UCSD-AML1 (cell line): ENCODE measurements at regions not wholly inside any gene's neighbourhood (a gene's known extent, or its start where the extent isn't known, plus 50 kb on each side); places are given as distances from the start of the nearest gene placed in this dataset.

Experiments
- DNase-seq: peaks from one replicate; lab custom pipeline; 2025; ENCODE audit not compliant: unreplicated experiment; lab: John Stamatoyannopoulos, UW

DNA sequence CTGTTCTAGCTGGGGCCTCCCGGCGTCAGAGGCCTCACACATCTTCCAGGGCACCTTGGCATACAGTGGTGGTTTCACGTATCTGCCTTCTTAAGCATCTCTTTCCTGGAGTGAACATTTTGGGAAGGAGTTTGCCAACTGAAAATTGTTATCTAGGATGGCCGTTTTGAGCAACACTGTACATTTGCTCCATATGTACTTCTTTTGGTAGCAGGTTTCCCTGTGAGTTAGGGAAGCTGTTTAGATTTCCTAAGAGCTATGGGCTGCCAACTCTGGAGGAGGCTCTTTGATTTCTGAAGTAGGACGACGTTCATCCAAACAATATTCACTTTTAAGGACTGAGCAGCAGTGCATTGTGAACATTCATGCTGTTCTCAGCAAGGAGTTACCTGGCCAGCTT is 665.9 kb downstream of the SQOR start:
- DNase-seq: no peak

DNA sequence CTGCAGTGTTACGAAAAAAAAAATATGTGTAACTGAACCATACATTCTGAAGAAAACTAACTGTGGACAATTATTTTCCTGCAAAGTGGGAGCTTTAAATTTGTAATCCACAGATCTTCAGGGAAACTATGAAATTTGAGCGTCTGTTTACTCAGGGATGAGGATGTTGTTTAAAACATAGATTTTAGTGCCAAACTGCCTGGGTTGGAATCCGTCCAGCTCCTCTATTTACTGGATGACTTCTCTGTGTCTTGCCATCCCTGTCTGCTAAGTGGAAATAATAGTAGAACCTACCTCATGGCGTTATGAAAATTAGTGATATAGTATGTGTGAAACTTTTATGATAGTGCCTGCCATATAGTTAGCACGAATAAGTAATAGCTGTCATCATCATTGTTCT is 666.5 kb downstream of the SQOR start:
- DNase-seq: no peak

GRCh38 chr15:46301826-46302225 is 667.0 kb downstream of the SQOR start:
- DNase-seq: no peak

GRCh38 chr15:46304321-46304720 is 669.5 kb downstream of the SQOR start:
- DNase-seq: no peak

- DNase-seq: no peak
Measured at GRCh38 chr15:46307746-46308145, 672.9 kb downstream of the SQOR start.

- DNase-seq: no peak
Measured at GRCh38 chr15:46309914-46310313, 675.1 kb downstream of the SQOR start.

- DNase-seq: peak; percentile 51
Measured at GRCh38 chr15:46312133-46312740, 677.4 kb downstream of the SQOR start.

- no peak for DNase-seq
Measured at GRCh38 chr15:46315434-46315833, 680.6 kb downstream of the SQOR start.

GRCh38 chr15:46316024-46316423 is 681.2 kb downstream of the SQOR start:
- no peak for DNase-seq

GRCh38 chr15:46317029-46317428 is 682.2 kb downstream of the SQOR start:
- DNase-seq: no peak

GRCh38 chr15:46322753-46323152 is 687.9 kb downstream of the SQOR start:
- no peak for DNase-seq

DNA sequence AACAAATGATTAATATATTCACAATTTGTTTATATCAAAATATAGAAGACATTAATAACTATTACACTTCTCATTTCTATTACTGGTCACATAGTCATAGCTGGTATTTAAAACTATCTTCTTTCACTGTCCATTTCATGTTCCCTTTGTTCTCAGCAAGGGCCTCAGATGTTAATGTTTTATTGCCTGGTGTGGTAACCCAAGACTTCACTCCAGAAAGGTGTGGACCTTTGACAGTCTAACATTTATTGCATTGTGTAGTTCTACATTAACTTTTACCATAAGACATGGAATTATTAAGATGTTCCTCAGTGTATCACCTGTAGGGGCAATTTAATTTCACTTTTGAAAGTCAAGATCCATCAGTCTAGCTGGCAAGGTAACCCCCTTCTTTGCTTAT is 691.3 kb downstream of the SQOR start:
- no peak for DNase-seq

DNA sequence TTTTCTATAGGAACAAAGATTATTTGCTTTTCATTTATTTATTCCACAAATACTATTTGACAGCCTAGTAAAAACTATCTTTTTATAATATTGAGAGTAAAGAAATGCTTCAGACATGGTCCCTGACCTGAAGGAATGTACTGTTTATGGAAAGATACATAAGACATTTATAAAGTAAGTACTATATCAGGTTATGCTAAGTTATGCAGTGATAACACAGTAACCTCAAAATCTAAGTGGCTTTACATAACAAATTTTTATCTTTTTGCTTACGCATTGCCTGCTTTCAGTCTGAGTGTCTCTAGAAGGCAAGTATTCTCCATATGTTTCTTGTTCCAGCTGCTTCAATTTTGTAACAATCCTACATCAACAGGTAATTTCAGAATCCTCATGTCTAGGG is 694.0 kb downstream of the SQOR start:
- no peak for DNase-seq

DNA sequence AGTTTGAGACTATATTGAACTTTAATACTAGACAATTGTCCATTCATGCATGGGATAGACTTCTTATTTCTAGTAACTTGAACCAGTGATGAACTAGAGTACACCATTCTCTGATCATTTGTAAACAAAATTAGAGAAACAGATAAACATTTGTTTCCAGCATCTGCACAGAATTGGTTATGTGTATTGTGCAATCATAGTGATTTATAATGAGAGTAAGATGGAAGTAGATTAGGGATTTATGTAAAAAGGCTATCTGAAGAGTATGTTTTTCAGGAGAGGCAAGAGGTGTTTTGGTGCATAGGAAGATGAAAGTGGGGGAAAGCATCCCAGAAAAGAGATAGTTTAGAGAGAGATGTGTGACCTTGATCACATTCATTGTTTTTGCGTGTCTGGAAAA is 695.0 kb downstream of the SQOR start:
- DNase-seq: no peak

DNA sequence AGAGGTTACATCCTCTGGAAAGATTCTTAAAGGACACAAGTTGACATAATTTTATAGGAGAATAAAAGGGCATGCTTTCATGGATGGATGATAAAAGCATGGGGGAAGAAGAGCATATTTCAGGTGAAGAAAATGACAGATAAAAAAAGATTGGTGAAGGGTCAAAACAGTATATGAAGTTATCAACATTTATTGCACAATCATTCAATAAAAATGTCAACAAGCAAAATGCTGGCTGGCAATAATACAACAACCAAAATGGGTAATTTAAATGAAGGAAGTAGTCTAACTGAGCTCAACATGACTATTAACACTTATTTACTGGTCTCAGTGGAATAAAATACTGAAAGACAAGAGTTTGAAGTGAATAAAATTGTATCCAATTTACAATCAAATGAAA is 696.7 kb downstream of the SQOR start:
- DNase-seq: no peak

DNA sequence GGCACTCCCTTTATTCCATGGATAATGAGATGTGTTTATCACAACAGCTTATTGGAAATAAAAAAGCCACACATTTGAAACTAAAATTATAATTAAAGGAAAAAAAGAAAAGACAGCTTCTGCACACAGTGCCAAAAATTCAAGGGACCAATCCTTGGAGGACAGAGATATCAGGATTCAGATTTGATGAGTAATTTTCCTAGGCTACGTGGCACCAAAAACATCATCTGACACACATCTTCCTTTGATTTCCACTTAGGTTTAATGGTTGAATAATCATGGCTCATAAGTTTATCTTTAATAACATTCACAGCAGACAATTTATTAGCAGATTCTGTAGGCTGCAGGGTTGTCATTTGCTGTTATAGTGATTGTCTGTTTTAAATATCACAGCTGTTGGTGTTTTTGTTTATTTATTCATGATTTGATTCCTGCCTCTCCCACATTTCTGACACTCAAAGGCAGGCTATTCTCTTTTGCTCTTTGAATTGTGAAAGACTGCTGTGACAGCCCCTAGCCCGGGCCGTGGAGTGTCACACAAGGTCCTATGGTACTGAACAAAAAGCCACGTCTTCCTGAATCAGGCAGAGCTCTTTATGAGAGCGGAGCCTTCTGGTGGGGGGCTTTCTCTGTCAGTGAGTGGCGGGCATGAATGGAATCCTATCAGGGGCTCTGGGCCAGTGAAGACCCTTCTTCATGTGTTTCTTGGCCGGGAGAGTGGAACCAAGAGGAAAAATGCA is 708.5 kb downstream of the SQOR start:
- DNase-seq: no peak

DNA sequence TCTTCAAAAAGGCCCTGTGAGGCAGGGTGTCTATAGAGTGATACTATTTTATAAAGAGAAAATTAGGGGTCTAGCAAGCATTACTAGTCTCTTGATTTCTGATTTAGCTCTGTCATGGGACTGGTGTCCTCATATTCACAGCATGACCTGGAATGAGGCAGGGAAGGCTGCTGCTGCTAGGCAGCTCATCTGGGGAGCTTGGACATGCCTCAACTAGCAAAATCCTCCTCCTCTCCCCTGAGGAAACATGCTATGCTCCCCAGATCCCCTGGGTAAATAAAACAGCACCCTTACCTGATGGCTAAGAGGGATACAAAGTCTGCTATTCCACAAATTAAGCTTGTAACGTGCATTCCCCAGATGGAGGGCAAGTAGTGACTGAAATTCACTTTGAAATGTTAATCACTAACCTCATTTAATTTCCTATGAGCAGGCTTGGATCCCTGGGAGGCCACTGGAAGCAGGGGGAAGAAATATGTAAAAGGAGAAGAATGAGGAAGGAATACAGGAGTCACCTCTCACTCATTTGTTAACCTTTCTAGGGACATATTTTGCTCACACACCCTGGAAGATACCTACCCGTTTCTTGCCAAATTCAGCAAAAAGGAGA is 709.4 kb downstream of the SQOR start:
- DNase-seq: no peak

DNA sequence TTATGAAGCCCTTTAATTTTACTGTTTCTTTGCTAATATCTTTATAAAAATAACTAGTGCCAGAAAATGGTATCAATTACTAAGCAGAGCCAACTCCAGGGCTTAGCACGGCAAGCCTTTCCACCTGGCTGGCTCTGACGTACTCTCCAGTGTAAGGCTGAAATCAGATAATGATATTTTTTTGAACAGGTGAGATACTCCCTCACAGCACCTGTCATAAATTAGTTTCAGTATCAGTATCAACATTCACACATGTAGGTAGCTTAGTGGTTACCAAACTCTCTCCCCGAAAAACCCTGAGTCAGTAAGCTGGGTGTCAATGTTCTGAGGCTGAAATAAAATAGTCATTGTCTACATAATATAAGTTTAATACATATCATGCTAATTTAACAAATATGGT is 710.1 kb downstream of the SQOR start:
- no peak for DNase-seq

- DNase-seq: no peak
Measured at GRCh38 chr15:46354443-46354842, 719.6 kb downstream of the SQOR start.

- no peak for DNase-seq
Measured at GRCh38 chr15:46365572-46365971, 730.7 kb downstream of the SQOR start.

GRCh38 chr15:46366360-46367007 is 731.7 kb downstream of the SQOR start:
- DNase-seq: no peak

DNA sequence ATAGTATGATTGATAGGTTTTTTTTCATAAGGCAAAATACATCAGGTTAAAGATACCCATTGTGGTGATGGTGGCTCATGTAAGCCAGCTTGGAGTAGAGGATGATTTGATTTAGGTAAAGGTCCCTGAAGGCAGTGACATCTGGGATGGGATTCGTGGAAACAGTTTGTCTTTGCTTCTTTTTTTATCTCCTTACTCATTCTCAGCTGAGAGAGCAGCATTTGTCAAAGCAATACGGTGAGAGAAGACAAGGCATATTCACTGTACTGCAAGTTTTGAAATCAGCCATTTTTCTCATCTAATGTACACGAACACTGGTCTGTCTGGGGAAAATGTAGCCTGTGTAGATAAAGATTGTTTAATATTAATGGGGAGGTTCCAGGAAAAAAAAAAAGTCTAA is 749.1 kb downstream of the SQOR start:
- DNase-seq: no peak
